IMR-90 (cell line): ENCODE measurements at regions not wholly inside any gene's neighbourhood (a gene's known extent, or its start where the extent isn't known, plus 50 kb on each side); places are given as distances from the start of the nearest gene placed in this dataset.

Source experiments
- CEBPB ChIP-seq: IDR thresholded peaks from 2 replicates; pipeline ENCODE4 v1.6.1; 2012; ENCODE audit warnings: low read depth, low read length, improper control_type of control experiment
- CTCF ChIP-seq: conservative IDR thresholded peaks from 2 replicates; pipeline ENCODE4 v1.5.1; 2012; ENCODE audit warnings: mild to moderate bottlenecking, low read depth, low read length, improper control_type of control experiment
- MAFK ChIP-seq: IDR thresholded peaks from 2 replicates; pipeline ENCODE4 v1.6.1; 2012; ENCODE audit warnings: low read depth, low read length, improper control_type of control experiment
- MXI1 ChIP-seq: IDR thresholded peaks from 2 replicates; pipeline ENCODE4 v1.6.1; 2012; ENCODE audit warnings: low read depth, mild to moderate bottlenecking, low read length, moderate library complexity, borderline replicate concordance
- POLR2A ChIP-seq: IDR thresholded peaks from 2 replicates; pipeline ENCODE4 v1.6.1; 2012; ENCODE audit warnings: mild to moderate bottlenecking, low read depth, low read length

- TF ChIP-seq POLR2A: no peak
- TF ChIP-seq CTCF: no peak
- TF ChIP-seq MAFK: no peak
- TF ChIP-seq CEBPB: no peak
- TF ChIP-seq MXI1: no peak
These were observed 63.4 kb upstream of the STUM start for GRCh38 chr1:226485192-226485591.
